B cell (primary cell): ENCODE measurements at regions not wholly inside any gene's neighbourhood (a gene's known extent, or its start where the extent isn't known, plus 50 kb on each side); places are given as distances from the start of the nearest gene placed in this dataset.

Experiments used
- CTCF ChIP-seq: fragments of 200-600 bp; IDR thresholded peaks from one replicate; pipeline ENCODE4 v1.8.0; 2022; ENCODE audit warnings: antibody characterized with exemption, mild to moderate bottlenecking
- EZH2 ChIP-seq: IDR thresholded peaks from 2 replicates; pipeline ENCODE4 v1.6.1; 2012; ENCODE audit warnings: borderline replicate concordance, low read depth, mild to moderate bottlenecking, moderate library complexity, low read length; ENCODE audit not compliant: insufficient read depth, poor library complexity, severe bottlenecking

- TF ChIP-seq CTCF: no peak
- no peak for TF ChIP-seq EZH2
Measured at GRCh38 chr3:29152379-29152778, 128.5 kb upstream of the RBMS3 start.
